ENCODE measurements at regions not wholly inside any gene's neighbourhood (a gene's known extent, or its start where the extent isn't known, plus 50 kb on each side); places are given as distances from the start of the nearest gene placed in this dataset.
"Not testable (repeated sequence)": the region's sequence is repeated elsewhere in the genome, so short reads cannot be mapped to it uniquely, and the experiment has no call there.

DNA sequence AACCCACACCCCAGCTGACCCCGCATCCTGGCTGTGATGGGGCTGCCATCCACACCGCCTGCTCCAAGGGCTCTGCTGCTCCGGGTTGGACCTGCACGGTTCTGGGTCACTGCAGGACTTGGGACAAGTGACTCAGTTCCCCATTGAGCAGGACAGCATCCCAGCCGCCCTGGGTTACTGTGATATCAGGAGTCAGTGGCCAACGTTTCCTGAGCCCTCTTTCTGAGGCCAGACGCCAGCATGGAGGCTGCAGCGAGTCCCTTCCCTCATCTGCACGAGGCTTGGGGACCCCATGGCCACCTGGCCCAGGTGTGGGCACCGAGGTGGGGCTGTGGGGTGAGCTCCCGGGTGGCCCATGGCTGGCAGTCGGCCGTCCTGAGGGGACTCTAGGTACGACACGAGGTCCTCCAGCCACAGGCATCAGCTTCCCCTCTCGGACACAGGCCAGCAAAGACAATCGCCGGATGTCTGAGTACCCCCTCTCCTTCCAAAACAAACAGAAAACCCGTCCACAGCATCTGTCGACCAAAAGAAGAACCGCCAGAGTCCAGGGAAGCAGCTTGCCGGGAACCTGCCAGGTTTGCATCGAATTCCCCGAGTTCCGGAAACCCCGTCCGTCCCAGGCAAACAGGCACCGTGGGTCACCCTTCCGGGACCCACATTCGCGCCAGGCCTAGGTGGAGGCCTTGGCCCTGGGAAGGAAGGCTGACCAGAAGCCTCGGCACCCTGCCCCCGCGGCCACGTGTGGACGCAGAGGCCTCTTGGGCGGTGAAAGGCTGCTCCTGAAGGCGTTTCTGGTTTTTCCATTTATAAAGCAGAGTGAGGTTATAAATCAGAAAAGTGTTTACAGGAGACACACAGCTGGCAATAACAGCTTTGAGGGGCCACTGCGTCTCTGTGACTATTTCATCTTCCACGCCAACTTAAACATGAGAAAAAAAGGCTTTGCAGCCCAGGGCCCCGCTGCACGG lies 136.0 kb downstream of the FAM53A start:
- Histone ChIP-seq H3K27ac (ENCODE audit: low read length) (no peak overlapping the region), H3K4me2 (ENCODE audit: insufficient read depth, low read length) (no peak overlapping the region), H4K20me1 (ENCODE audit: insufficient read depth, low read length) (0 out of 2 replicates have a peak, but pooled peaks cover 1% of the 10 kb centered on the region), H3K27me3 (ENCODE audit: insufficient read depth, low read length, poor library complexity) (peaks cover 4% of the 10 kb centered on the region), H3K36me3 (ENCODE audit: insufficient read depth, low read length) (no peaks in the 10 kb centered on the region), H3K9me3 (ENCODE audit: insufficient read depth, low read length, severe bottlenecking) (no peaks in the 10 kb centered on the region), H3K9ac (ENCODE audit: low read depth, low read length) (no peak overlapping the region), H3K79me2 (ENCODE audit: insufficient read depth, low read length) (no peaks in the 10 kb centered on the region), H3K4me1 (ENCODE audit: insufficient read depth, low read length) (no peaks in the 10 kb centered on the region), H2AFZ (ENCODE audit: low read depth, low read length) (no peak overlapping the region), H3K4me3 (ENCODE audit: low read depth in 1 of 2, low read length in 2 of 2) (no peak overlapping the region)
- TF ChIP-seq, protein P1, sequence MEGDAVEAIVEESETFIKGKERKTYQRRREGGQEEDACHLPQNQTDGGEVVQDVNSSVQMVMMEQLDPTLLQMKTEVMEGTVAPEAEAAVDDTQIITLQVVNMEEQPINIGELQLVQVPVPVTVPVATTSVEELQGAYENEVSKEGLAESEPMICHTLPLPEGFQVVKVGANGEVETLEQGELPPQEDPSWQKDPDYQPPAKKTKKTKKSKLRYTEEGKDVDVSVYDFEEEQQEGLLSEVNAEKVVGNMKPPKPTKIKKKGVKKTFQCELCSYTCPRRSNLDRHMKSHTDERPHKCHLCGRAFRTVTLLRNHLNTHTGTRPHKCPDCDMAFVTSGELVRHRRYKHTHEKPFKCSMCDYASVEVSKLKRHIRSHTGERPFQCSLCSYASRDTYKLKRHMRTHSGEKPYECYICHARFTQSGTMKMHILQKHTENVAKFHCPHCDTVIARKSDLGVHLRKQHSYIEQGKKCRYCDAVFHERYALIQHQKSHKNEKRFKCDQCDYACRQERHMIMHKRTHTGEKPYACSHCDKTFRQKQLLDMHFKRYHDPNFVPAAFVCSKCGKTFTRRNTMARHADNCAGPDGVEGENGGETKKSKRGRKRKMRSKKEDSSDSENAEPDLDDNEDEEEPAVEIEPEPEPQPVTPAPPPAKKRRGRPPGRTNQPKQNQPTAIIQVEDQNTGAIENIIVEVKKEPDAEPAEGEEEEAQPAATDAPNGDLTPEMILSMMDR (IDR thresholded peaks at IDR 0.05; ENCODE audit: borderline replicate concordance, extremely low read depth, low read length, poor library complexity, severe bottlenecking) = no peak
- TF ChIP-seq EZH2 (IDR thresholded peaks at IDR 0.05; ENCODE audit: borderline replicate concordance, low read depth, low read length, severe bottlenecking) = no peak
- no peak for DNase-seq
- ATAC-seq (ENCODE audit: insufficient read depth, low read depth) = no peak; the same call in 2 of the 3 replicates

DNA sequence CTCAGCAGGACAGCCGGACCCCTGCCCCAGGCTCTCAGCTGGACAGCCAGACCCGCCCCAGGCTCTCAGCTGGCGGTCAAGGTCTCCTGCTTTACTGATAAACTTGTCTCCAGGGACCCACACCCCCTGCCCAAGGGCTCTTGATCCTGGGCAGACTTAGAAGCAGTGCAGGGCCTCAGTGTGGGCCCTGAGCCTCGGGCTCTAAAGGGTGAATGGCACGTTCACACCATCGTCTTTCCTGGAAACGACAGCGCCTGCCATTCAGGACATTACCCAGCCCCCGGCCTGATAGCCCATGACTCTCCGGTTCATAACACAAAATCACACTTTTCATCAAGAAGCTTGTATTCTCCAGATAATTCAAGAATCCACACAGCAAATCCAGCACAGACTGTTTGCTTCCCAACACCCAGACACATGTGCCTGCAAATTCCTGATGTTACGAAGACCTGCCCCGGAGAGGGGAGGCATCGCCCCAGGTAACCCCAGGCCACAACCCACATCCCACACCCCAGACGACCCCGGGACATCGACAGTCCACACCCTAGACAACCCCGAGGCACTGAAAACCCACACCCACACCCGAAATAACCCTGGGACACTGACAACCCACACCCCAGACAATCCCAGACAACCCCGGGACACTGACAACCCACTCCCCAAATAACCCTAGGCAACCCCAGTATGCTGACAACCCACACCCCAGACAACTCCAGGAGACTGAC lies 136.8 kb downstream of the FAM53A start:
- Histone ChIP-seq H3K9me3 (ENCODE audit: insufficient read depth, low read length, severe bottlenecking) (no peaks in the 10 kb centered on the region), H3K4me1 (ENCODE audit: insufficient read depth, low read length) (no peaks in the 10 kb centered on the region), H3K36me3 (ENCODE audit: insufficient read depth, low read length) (no peaks in the 10 kb centered on the region), H3K27ac (ENCODE audit: low read length) (no peak overlapping the region), H3K79me2 (ENCODE audit: insufficient read depth, low read length) (no peaks in the 10 kb centered on the region), H2AFZ (ENCODE audit: low read depth, low read length) (no peak overlapping the region), H3K4me2 (ENCODE audit: insufficient read depth, low read length) (no peak overlapping the region), H4K20me1 (ENCODE audit: insufficient read depth, low read length) (0 out of 2 replicates have a peak, but pooled peaks cover 3% of the 10 kb centered on the region), H3K9ac (ENCODE audit: low read depth, low read length) (no peak overlapping the region), H3K4me3 (ENCODE audit: low read depth in 1 of 2, low read length in 2 of 2) (no peak overlapping the region), H3K27me3 (ENCODE audit: insufficient read depth, low read length, poor library complexity) (peaks cover 4% of the 10 kb centered on the region)
- ATAC-seq (ENCODE audit: insufficient read depth, low read depth) (no peak), DNase-seq (no peak)
- TF ChIP-seq, protein P1 (IDR thresholded peaks at IDR 0.05; ENCODE audit: borderline replicate concordance, extremely low read depth, low read length, poor library complexity, severe bottlenecking) = no peak
- TF ChIP-seq EZH2 (IDR thresholded peaks at IDR 0.05; ENCODE audit: borderline replicate concordance, low read depth, low read length, severe bottlenecking) = no peak

DNA sequence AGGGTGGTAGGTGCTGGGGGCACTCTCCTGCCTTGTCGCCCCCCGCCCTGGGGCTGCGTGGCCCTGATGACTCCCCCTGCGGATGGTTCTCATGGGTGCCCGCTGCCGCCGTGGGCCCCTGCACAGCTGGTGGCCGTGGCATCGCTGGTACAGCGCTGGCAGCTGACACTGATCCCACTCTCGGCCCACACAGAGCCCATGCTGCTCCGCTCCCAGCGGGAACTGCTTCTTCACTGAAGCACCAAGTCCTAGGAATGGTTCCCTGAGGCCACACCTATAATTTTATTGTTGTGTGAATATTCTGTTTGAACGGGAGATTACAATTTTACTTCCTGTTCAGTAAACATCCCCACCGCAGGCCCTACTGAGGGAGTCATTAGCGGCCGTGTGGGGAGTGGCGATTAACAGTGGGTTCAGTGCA lies 138.6 kb upstream of the NKX1-1 start:
- Histone ChIP-seq H3K9me3 (ENCODE audit: insufficient read depth, low read length, severe bottlenecking) (no peaks in the 10 kb centered on the region), H3K4me2 (ENCODE audit: insufficient read depth, low read length) (no peak overlapping the region), H2AFZ (ENCODE audit: low read depth, low read length) (no peak overlapping the region), H4K20me1 (ENCODE audit: insufficient read depth, low read length) (0 out of 2 replicates have a peak, but pooled peaks cover 3% of the 10 kb centered on the region), H3K4me3 (ENCODE audit: low read depth in 1 of 2, low read length in 2 of 2) (no peak overlapping the region), H3K27ac (ENCODE audit: low read length) (no peak overlapping the region), H3K4me1 (ENCODE audit: insufficient read depth, low read length) (no peaks in the 10 kb centered on the region), H3K79me2 (ENCODE audit: insufficient read depth, low read length) (no peaks in the 10 kb centered on the region), H3K9ac (ENCODE audit: low read depth, low read length) (no peak overlapping the region), H3K36me3 (ENCODE audit: insufficient read depth, low read length) (no peaks in the 10 kb centered on the region), H3K27me3 (ENCODE audit: insufficient read depth, low read length, poor library complexity) (peaks cover 4% of the 10 kb centered on the region)
- no peak for TF ChIP-seq EZH2 (IDR thresholded peaks at IDR 0.05; ENCODE audit: borderline replicate concordance, low read depth, low read length, severe bottlenecking)
- TF ChIP-seq, protein P1 (IDR thresholded peaks at IDR 0.05; ENCODE audit: borderline replicate concordance, extremely low read depth, low read length, poor library complexity, severe bottlenecking) = no peak
- no peak for ATAC-seq (ENCODE audit: insufficient read depth, low read depth)
- no peak for DNase-seq

DNA sequence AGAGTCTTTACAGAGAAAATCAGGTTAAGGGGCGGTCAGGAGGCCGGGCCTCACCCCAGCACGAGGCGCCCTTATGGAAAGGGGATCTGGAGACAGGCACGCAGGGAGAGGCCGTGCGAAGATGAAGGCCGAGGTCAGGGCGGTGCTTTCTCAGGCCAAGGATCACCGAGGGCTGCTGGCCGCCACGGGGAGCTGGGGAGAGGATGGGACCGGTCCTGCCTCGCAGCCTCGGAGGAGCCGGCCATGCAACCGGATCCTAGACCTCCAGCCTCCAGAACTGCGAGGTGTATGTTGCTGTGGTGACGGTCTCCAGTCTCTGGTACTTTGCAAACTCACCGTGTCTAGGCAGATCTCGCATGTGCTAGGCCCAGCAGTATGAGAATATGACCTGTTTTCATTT lies 138.2 kb upstream of the NKX1-1 start:
- not testable (repeated sequence) for H3K9ac ChIP-seq (ENCODE audit: low read depth, low read length); H3K79me2 ChIP-seq (ENCODE audit: insufficient read depth, low read length); H3K36me3 ChIP-seq (ENCODE audit: insufficient read depth, low read length); H3K4me3 ChIP-seq (ENCODE audit: low read depth in 1 of 2, low read length in 2 of 2); H2AFZ ChIP-seq (ENCODE audit: low read depth, low read length); H3K9me3 ChIP-seq (ENCODE audit: insufficient read depth, low read length, severe bottlenecking); H3K27me3 ChIP-seq (ENCODE audit: insufficient read depth, low read length, poor library complexity); H3K4me1 ChIP-seq (ENCODE audit: insufficient read depth, low read length); DNase-seq; H3K4me2 ChIP-seq (ENCODE audit: insufficient read depth, low read length); H4K20me1 ChIP-seq (ENCODE audit: insufficient read depth, low read length); ATAC-seq (ENCODE audit: insufficient read depth, low read depth); H3K27ac ChIP-seq (ENCODE audit: low read length)
